Nephron (organoid): ENCODE measurements at regions not wholly inside any gene's neighbourhood (a gene's known extent, or its start where the extent isn't known, plus 50 kb on each side); places are given as distances from the start of the nearest gene placed in this dataset.
"Not testable (repeated sequence)": the region's sequence is repeated elsewhere in the genome, so short reads cannot be mapped to it uniquely, and the experiment has no call there.

Experiments used
- H3K27ac Mint-ChIP-seq, 3 experiments: 2 replicates each; pipeline ENCODE4 v1.8.0; 2020; ENCODE audit warnings: mixed read lengths in 3 of 3, mild to moderate bottlenecking in 2 of 3, moderate library complexity in 1 of 3
- H3K27me3 Mint-ChIP-seq: 2 replicates; pipeline ENCODE4 v1.8.0; 2021; ENCODE audit warnings: low read depth, mild to moderate bottlenecking, moderate library complexity, mixed read lengths
- H3K36me3 Mint-ChIP-seq: 2 replicates; pipeline ENCODE4 v1.8.0; 2020; ENCODE audit warnings: low read depth, mixed read lengths
- H3K4me1 Mint-ChIP-seq: 2 replicates; pipeline ENCODE4 v1.8.0; 2020; ENCODE audit warnings: mixed read lengths
- H3K4me3 Mint-ChIP-seq, 3 experiments: 2 replicates each; pipeline ENCODE4 v1.8.0; 2020; ENCODE audit warnings: mild to moderate bottlenecking in 3 of 3, mixed read lengths in 3 of 3, moderate library complexity in 2 of 3
- H3K9me3 Mint-ChIP-seq: 2 replicates; pipeline ENCODE4 v1.8.0; 2020; ENCODE audit warnings: mixed read lengths
- TF ChIP-seq, protein P1 (sequence below), 3 experiments: fragments of 200-600 bp; sonication (generic); IDR thresholded peaks; one replicate each; pipeline ENCODE4 v1.5.0; 2021; ENCODE audit warnings: antibody characterized with exemption in 3 of 3; ENCODE audit not compliant: unreplicated experiment in 3 of 3

DNA sequence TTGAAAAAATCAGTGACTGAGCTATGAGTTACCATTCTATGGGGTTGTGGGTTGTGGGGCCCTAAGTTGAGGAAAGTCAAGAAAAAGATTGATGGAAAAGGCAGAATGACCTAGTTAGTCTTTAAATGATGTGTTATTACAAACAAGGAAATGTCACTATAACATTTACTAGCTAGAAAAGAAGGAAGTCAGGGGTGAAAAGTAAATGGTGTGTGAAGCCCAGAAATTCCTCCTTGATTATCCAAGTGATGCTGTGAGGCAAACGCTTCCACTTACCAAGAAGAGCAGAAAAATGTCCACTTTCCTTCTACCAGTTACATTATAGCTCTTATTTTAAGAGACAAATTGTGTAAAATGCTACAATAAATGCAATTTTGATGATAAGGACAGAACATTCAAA is 285.3 kb upstream of the DPP6 start:
- H3K27me3 Mint-ChIP-seq, H3K36me3 Mint-ChIP-seq, H3K27ac Mint-ChIP-seq, H3K4me3 Mint-ChIP-seq, H3K4me1 Mint-ChIP-seq: not testable (repeated sequence)
- H3K9me3 Mint-ChIP-seq = peaks cover 30% of the 10 kb centered on the region

DNA sequence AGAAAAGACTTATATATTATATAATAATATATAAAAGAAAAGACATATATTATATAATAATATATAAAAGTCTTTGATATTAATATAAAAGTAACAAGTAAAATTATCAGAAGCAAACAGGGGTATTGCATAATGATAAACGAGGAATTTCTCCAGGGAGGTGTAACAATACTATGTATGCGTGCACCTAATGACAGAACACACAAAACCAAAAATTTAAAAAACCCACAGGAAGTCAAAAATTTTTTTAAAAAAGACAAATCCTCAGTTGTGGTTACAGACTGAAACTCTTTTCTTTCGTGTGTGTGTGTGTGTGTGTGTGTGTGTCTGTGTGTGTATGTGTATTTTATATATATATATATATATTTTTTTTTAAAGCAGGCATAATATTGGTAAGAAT is 279.2 kb upstream of the DPP6 start:
- H3K27ac Mint-ChIP-seq = no peak overlapping the region
- H3K27me3 Mint-ChIP-seq = no peaks in the 10 kb centered on the region
- H3K36me3 Mint-ChIP-seq = no peaks in the 10 kb centered on the region
- peaks cover 15% of the 10 kb centered on the region for H3K9me3 Mint-ChIP-seq
- H3K4me3 Mint-ChIP-seq = no peak overlapping the region
- no peaks in the 10 kb centered on the region for H3K4me1 Mint-ChIP-seq
- TF ChIP-seq, protein P1, sequence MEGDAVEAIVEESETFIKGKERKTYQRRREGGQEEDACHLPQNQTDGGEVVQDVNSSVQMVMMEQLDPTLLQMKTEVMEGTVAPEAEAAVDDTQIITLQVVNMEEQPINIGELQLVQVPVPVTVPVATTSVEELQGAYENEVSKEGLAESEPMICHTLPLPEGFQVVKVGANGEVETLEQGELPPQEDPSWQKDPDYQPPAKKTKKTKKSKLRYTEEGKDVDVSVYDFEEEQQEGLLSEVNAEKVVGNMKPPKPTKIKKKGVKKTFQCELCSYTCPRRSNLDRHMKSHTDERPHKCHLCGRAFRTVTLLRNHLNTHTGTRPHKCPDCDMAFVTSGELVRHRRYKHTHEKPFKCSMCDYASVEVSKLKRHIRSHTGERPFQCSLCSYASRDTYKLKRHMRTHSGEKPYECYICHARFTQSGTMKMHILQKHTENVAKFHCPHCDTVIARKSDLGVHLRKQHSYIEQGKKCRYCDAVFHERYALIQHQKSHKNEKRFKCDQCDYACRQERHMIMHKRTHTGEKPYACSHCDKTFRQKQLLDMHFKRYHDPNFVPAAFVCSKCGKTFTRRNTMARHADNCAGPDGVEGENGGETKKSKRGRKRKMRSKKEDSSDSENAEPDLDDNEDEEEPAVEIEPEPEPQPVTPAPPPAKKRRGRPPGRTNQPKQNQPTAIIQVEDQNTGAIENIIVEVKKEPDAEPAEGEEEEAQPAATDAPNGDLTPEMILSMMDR (IDR thresholded peaks at IDR 0.05; ENCODE audit: unreplicated experiment in 3 of 3) = no peak

DNA sequence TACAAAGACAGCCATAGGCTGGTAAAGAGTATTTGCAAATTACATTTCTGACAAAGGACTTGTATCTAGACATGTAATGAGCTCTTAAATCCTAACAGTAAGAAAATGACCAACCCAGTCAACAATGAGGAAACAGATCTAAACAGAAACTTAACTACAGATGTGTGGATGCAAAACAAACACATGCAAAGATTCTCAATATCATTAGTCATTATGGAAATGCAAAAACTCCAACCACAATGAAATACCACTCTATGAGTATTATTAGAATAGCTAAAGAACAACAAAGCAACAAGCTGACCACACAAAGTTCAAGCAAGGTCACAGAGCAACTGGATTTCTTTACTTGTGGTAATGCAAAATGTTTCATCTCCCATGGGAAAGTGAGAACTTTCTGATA is 275.3 kb upstream of the DPP6 start:
- H3K27me3 Mint-ChIP-seq, H3K4me3 Mint-ChIP-seq, H3K27ac Mint-ChIP-seq, H3K4me1 Mint-ChIP-seq, H3K9me3 Mint-ChIP-seq, H3K36me3 Mint-ChIP-seq: not testable (repeated sequence)

DNA sequence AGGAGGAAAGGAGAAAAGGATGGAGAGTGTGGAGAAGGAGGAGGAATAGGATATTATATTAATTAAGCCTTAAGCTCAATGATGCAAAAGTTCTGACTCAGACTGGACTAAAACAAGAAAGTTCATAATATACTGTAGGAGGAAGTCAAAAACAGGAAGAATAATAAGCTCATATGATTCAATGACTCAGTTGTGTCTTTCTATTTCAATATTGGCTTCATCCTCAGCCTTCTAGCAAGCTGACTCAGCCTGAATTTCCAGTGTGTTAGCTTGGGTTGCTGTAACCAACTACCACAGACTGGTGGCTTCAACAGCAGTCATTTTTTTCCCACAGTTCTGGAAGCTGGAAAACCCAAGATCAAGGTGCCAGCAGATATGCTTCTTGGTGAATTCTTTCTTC is 254.8 kb upstream of the DPP6 start:
- peaks cover 26% of the 10 kb centered on the region for H3K9me3 Mint-ChIP-seq
- H3K27me3 Mint-ChIP-seq, H3K36me3 Mint-ChIP-seq: not testable (repeated sequence)

DNA sequence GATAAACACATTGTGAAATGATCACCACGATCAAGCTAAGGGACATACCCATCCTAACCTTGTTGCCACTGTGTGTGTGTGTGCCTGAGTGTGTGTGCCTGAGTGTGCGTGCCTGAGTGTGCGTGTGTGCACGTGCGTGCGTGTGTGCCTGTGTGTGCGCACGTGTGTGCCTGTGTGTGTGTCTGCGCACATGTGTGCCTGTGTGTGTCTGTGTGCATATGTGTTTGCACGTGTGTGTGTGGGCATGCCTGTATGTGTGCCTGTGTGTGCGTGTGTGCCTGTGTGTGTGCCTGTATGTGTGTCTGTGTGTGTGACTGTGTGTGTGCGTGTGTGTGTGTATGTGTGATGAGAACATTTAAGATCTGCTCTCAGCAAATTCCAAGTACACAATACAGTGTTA is 244.1 kb upstream of the DPP6 start:
- Mint-ChIP-seq H3K36me3 (no peaks in the 10 kb centered on the region), H3K27me3 (peaks cover 6% of the 10 kb centered on the region), H3K27ac (no peak overlapping the region), H3K4me1 (no peaks in the 10 kb centered on the region), H3K4me3 (no peak overlapping the region), H3K9me3 (peaks cover 18% of the 10 kb centered on the region)
- TF ChIP-seq, protein P1 (IDR thresholded peaks at IDR 0.05; ENCODE audit: unreplicated experiment in 3 of 3) = no peak

More for the DNA sequence above, 254.8 kb upstream of the DPP6 start:
- H3K4me3 Mint-ChIP-seq, H3K4me1 Mint-ChIP-seq, H3K27ac Mint-ChIP-seq: not testable (repeated sequence)

DNA sequence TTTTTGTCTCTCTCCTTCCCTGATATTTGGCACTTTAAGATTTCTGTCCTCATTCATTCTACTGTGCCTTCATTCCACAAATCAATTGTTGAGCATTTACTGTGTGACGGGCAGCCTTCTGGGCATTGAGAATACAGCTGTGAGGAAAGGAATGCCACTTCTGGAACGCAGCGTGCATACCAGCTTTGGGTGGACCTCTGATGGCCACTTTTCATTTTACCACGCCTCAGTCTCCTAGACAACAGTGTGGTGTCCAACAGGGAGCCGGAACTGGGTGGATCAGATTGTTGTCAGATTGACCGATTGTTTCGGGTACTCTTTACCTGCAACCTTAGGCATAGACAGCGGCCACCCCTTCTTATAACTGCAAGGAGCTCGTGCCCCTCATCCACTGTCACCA is 222.7 kb upstream of the DPP6 start:
- Mint-ChIP-seq H3K27ac (no peak overlapping the region), H3K4me1 (no peaks in the 10 kb centered on the region), H3K36me3 (no peaks in the 10 kb centered on the region), H3K27me3 (no peaks in the 10 kb centered on the region), H3K4me3 (no peak overlapping the region), H3K9me3 (peaks cover 31% of the 10 kb centered on the region)
- TF ChIP-seq, protein P1 (IDR thresholded peaks at IDR 0.05; ENCODE audit: unreplicated experiment in 3 of 3) = no peak

DNA sequence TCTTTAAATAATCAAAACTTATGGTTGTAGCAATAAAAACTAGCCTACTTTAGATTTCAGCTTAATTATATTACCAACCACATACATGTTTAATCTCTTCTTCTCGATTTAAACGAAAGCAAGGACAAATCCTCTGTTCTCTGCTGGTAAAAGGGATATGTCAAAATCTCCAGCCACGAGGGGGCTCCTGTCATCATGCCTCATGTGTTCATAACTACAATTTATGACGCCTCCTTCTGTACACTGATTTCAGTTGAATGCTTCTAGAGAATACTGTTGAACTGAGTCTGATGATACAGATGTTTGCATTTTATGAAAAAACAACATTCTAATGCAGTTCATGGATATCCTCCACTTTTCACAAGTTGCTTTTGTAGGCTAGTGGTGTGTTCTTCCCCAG is 220.0 kb upstream of the DPP6 start:
- H3K27ac Mint-ChIP-seq = no peak overlapping the region
- no peaks in the 10 kb centered on the region for H3K27me3 Mint-ChIP-seq
- H3K9me3 Mint-ChIP-seq = peaks cover 20% of the 10 kb centered on the region
- H3K4me3 Mint-ChIP-seq = no peak overlapping the region
- no peaks in the 10 kb centered on the region for H3K4me1 Mint-ChIP-seq
- H3K36me3 Mint-ChIP-seq = no peaks in the 10 kb centered on the region
- TF ChIP-seq, protein P1 (IDR thresholded peaks at IDR 0.05; ENCODE audit: unreplicated experiment in 3 of 3) = no peak

DNA sequence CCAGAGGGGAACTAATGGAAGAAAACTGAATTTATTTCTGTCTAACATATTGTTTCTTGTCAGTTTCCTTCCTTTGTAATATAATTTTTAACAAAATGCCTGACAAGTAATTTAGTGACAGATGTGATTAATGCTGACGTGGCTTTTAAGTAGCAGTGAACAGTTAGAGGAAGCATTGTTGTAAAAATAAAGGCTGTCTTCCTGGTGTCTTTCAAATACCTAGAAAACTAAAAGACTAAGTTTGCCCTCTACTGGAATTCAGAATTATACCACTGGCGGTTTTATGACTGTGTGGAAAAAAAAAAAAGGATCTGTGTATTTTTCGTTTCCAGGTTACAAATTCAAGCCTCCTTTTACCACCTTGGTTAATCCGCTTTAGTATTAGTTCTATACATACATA is 217.1 kb upstream of the DPP6 start:
- Mint-ChIP-seq H3K4me1 (no peaks in the 10 kb centered on the region), H3K9me3 (peaks cover 23% of the 10 kb centered on the region), H3K27me3 (no peaks in the 10 kb centered on the region), H3K4me3 (no peak overlapping the region), H3K27ac (no peak overlapping the region), H3K36me3 (no peaks in the 10 kb centered on the region)
- TF ChIP-seq, protein P1 (IDR thresholded peaks at IDR 0.05; ENCODE audit: unreplicated experiment in 3 of 3) = no peak
